Activated CD4-positive, alpha-beta T cell treated with anti-CD3 and anti-CD28 coated beads for 36 hours (primary cell): ENCODE measurements at regions not wholly inside any gene's neighbourhood (a gene's known extent, or its start where the extent isn't known, plus 50 kb on each side); places are given as distances from the start of the nearest gene placed in this dataset.

Experiments used
- ATAC-seq: fragments of 200-7000 bp; cut with Tn5 transposase; one replicate; pipeline ENCODE4 v1.10.0; 2021; ENCODE audit warnings: mild to moderate bottlenecking, moderate library complexity
- CTCF ChIA-PET: fragments of 350-600 bp; sonication (Branson Sonifier 250); formaldehyde crosslinking; loops from one replicate; lab custom pipeline; 2021; ENCODE audit warnings: antibody characterized with exemption; lab: Charles Lee
- POLR2A ChIA-PET: fragments of 350-600 bp; sonication (Branson Sonifier 250); formaldehyde crosslinking; loops from one replicate; lab custom pipeline; 2021; ENCODE audit warnings: antibody characterized with exemption, inconsistent platforms; lab: Charles Lee
- DNase-seq: peaks from one replicate; pipeline ENCODE4 v3.0.0-alpha.2; 2020
- H3K27ac Mint-ChIP-seq: one replicate; pipeline ENCODE4 v1.8.0; 2021; ENCODE audit warnings: mixed read lengths
- H3K27me3 Mint-ChIP-seq: one replicate; pipeline ENCODE4 v1.8.0; 2021; ENCODE audit warnings: mixed read lengths
- H3K36me3 Mint-ChIP-seq: one replicate; pipeline ENCODE4 v1.8.0; 2021; ENCODE audit warnings: low read depth, mixed read lengths
- H3K4me1 Mint-ChIP-seq: one replicate; pipeline ENCODE4 v1.8.0; 2021; ENCODE audit warnings: mixed read lengths
- H3K4me3 Mint-ChIP-seq: one replicate; pipeline ENCODE4 v1.8.0; 2021; ENCODE audit warnings: mild to moderate bottlenecking, moderate library complexity, mixed read lengths
- H3K9me3 Mint-ChIP-seq: one replicate; pipeline ENCODE4 v1.8.0; 2021; ENCODE audit warnings: low read depth, mixed read lengths
- intact Hi-C, 2 experiments: fragments of 100-400 bp; cut with DNase I in 1 of 2; cut with micrococcal nuclease in 1 of 2; formaldehyde crosslinking; loops; one replicate each; pipeline versions ENCODE4 v1.14.2 to v1.15.1; 2022 to 2024; cut with DNase I, micrococcal nuclease

DNA sequence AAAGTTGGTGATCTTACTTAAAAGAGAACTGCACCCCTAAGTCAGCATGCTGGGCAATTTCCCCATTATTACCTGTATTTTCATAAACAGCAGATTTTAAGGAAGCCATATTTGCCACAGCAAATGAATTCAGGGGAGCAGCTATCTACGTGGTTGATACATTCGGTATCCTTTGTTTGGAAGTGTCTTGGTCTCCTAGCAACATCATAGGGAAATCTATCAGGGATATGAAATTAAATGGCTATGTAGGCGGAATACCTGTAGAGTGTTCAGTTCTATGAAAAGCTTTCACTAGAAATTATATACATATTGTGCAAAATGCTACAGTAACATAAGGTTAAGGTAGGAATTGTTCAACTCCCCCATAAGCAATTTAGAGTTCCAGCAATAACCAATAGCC is 157.2 kb upstream of the EMCN start:
- Mint-ChIP-seq H3K27me3 (no peaks in the 10 kb centered on the region), H3K9me3 (no peaks in the 10 kb centered on the region), H3K36me3 (no peaks in the 10 kb centered on the region), H3K4me1 (no peaks in the 10 kb centered on the region), H3K27ac (no peak overlapping the region), H3K4me3 (no peak overlapping the region)
- intact Hi-C loops = no loop called here
- no peak for DNase-seq
- no peak for ATAC-seq
- CTCF ChIA-PET = no interaction called here
- POLR2A ChIA-PET = interaction anchor here (0.6 kb wide), 1 partner anchor 36 kb away, joined by 5 read pairs; no protein-coding TSS in a partner anchor

DNA sequence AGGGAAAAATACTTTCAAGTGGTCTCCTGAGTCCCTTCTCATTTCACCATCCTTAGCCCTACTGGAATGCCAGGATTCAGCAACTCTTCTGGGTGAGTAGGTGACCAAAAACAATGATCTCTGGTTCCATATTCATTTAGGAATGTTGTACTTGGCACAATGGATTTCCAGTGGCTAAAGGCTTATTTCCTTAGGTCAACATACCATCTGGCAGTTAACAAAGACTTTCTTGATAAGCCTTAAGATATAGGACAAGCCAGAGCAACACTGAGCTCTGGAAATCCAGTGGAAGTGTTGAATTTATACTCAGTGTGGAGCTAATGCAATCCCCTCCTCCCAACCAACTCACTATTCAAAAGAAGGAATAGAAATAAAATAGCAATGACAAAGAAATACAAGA is 139.4 kb upstream of the EMCN start:
- H3K4me1 Mint-ChIP-seq = no peaks in the 10 kb centered on the region
- no peaks in the 10 kb centered on the region for H3K9me3 Mint-ChIP-seq
- intact Hi-C loops = no loop called here
- no peak for ATAC-seq
- no peak overlapping the region for H3K4me3 Mint-ChIP-seq
- H3K27me3 Mint-ChIP-seq = peaks cover 2% of the 10 kb centered on the region
- H3K27ac Mint-ChIP-seq = no peak overlapping the region
- H3K36me3 Mint-ChIP-seq = no peaks in the 10 kb centered on the region
- ChIA-PET POLR2A (no interaction called here), CTCF (no interaction called here)
- no peak for DNase-seq

DNA sequence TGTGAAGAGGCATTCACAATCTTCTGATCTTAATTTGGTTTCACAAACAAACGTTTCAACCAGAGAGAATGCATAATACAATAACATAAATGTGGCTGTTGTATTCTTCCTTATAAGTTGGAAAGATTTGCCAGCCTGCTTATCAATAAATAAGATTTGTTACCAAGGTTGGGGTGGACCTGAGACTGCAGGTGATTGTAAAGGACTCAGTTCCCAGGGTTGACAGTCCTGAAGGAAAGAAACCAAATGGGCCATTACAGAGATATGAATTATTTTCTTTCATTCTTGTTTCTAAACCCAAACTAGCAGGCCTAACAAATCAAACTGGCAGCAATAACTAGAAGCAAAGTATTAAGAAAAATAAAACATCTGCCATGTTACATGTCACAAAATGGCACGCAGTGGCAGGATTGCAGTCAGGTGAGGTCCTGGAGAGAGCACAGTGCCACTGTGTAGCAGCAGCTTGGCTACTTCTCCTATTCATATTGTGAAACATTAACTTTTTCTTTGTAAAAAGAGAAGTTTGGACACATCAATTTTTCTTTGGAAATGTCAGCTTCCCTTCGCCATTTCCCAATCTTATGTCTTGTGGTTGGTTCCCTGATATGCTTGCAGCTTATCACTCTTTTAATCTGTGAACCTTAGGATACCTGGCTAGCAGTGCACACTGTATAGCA is 133.8 kb upstream of the EMCN start:
- no peak for DNase-seq
- POLR2A ChIA-PET = no interaction called here
- intact Hi-C loops = no loop called here
- Mint-ChIP-seq H3K4me3 (no peak overlapping the region), H3K4me1 (no peaks in the 10 kb centered on the region), H3K36me3 (no peaks in the 10 kb centered on the region), H3K27ac (no peak overlapping the region), H3K9me3 (no peaks in the 10 kb centered on the region), H3K27me3 (peaks cover 4% of the 10 kb centered on the region)
- no peak for ATAC-seq
- CTCF ChIA-PET = no interaction called here

DNA sequence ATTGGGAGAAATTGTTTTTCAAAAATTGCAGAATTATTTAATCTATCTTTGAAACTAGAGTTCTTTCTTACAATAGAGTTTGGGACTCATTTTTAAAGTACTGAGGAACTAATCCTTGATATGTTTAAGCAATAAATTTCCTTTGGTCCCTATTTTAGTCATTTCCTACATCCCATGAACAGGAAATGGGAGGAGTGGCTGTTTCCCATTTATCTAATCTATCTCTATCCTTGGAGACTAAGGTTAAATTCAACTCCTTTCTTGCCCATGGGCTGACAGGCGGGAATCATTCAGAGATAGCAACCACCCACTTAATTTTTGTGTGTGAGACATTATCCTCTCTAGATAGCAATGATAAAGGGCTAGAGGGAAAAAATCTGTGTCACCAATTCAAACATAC is 131.6 kb upstream of the EMCN start:
- Mint-ChIP-seq H3K27ac (no peak overlapping the region), H3K27me3 (peaks cover 4% of the 10 kb centered on the region), H3K4me3 (no peak overlapping the region), H3K36me3 (no peaks in the 10 kb centered on the region), H3K4me1 (no peaks in the 10 kb centered on the region), H3K9me3 (no peaks in the 10 kb centered on the region)
- CTCF ChIA-PET = no interaction called here
- DNase-seq (no peak), ATAC-seq (no peak)
- intact Hi-C loops = no loop called here
- POLR2A ChIA-PET = no interaction called here

DNA sequence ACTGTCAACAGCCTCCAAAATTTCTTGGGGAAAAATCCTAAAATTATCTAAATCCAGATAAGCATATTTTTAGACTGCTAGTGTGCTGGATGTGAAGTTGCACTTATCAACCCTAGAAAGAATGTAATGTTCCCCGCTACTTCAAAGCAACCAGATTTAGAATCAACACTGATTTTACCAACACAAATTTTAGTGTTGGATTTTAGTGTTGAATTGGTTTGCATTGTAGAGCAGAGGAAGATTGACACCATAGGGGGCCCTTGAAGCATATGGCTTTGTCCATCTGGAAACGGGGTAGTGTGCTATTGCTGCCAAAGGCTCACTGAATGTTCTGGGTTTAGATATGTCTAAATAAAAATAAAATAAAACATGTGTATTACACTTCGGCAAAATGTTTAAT is 126.3 kb upstream of the EMCN start:
- no peaks in the 10 kb centered on the region for H3K4me1 Mint-ChIP-seq
- H3K9me3 Mint-ChIP-seq = no peaks in the 10 kb centered on the region
- H3K27ac Mint-ChIP-seq = no peak overlapping the region
- no peaks in the 10 kb centered on the region for H3K36me3 Mint-ChIP-seq
- CTCF ChIA-PET = no interaction called here
- no peaks in the 10 kb centered on the region for H3K27me3 Mint-ChIP-seq
- H3K4me3 Mint-ChIP-seq = no peak overlapping the region
- intact Hi-C loops = no loop called here
- no peak for ATAC-seq
- POLR2A ChIA-PET = no interaction called here
- DNase-seq = no peak

DNA sequence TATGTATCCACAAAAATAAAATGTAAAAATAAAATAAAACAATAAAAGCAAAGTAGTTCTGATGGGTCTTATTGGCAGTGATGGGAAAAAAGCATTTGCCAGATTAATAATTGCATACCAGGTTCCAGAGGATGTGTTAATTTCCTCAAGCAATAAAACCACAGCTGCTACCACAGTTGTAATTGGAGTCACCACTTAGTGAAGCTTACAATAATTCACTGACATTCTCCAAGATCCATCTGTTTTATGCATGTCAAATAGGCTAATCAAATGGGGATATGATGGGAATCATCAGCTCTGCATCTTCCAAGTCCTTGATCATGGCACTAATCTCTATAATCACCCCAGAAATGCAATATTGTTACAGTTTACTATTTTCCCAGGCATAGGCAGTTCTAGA is 123.5 kb upstream of the EMCN start:
- DNase-seq (no peak), ATAC-seq (no peak)
- no peak overlapping the region for H3K27ac Mint-ChIP-seq
- peaks cover 2% of the 10 kb centered on the region for H3K9me3 Mint-ChIP-seq
- no peaks in the 10 kb centered on the region for H3K27me3 Mint-ChIP-seq
- H3K4me3 Mint-ChIP-seq = no peak overlapping the region
- intact Hi-C loops = no loop called here
- no peaks in the 10 kb centered on the region for H3K36me3 Mint-ChIP-seq
- ChIA-PET POLR2A (no interaction called here), CTCF (no interaction called here)
- no peaks in the 10 kb centered on the region for H3K4me1 Mint-ChIP-seq

DNA sequence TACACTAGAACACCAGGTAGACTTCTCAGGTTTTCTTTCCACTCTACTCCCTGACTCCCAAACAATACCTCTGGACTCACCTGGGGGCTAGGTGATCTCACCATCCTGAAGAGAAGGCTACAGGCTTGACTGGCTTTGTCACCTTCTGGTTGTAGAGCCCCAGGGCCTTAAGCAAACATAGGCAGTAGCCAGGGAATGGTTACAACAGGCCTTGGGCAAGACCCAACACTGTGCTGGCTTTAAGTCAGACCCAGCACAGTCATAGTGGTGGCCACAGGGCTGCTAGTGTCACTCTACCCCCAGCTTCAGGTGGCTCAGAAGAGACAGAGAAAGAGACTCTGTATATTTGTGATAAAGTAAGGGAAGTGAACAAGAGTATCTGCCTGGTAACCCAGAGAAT is 118.1 kb upstream of the EMCN start:
- H3K27me3 Mint-ChIP-seq = no peaks in the 10 kb centered on the region
- intact Hi-C loops = no loop called here
- no peak overlapping the region for H3K4me3 Mint-ChIP-seq
- peaks cover 2% of the 10 kb centered on the region for H3K9me3 Mint-ChIP-seq
- H3K36me3 Mint-ChIP-seq = no peaks in the 10 kb centered on the region
- POLR2A ChIA-PET = no interaction called here
- no peak overlapping the region for H3K27ac Mint-ChIP-seq
- no peaks in the 10 kb centered on the region for H3K4me1 Mint-ChIP-seq
- ATAC-seq (no peak), DNase-seq (no peak)
- CTCF ChIA-PET = no interaction called here

DNA sequence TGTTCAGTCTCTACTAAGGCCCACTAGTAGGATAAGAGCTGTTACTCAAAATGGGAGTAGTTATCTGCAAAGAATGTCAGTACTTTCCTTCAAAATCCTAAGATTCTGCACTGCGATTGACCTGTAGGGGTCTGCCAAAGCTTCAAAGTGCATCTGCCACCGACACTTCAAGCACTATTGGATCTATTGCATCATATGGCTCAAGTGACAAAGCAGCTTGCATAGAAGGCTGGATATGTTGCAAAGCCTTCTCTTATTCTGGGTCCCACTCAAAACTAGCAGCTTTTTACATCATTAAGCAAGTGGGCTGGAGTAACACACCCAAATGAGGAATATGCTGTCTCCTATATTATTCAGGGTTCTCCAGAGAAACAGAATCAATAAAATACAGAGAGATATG is 115.4 kb upstream of the EMCN start:
- Mint-ChIP-seq H3K4me3 (no peak overlapping the region), H3K27ac (no peak overlapping the region), H3K27me3 (no peaks in the 10 kb centered on the region), H3K4me1 (no peaks in the 10 kb centered on the region), H3K36me3 (no peaks in the 10 kb centered on the region), H3K9me3 (peaks cover 2% of the 10 kb centered on the region)
- DNase-seq = no peak
- CTCF ChIA-PET = interaction anchor here (0.6 kb wide), 1 partner anchor 235 kb away, joined by 3 read pairs; no protein-coding TSS in a partner anchor
- intact Hi-C loops = no loop called here
- POLR2A ChIA-PET = no interaction called here
- no peak for ATAC-seq

DNA sequence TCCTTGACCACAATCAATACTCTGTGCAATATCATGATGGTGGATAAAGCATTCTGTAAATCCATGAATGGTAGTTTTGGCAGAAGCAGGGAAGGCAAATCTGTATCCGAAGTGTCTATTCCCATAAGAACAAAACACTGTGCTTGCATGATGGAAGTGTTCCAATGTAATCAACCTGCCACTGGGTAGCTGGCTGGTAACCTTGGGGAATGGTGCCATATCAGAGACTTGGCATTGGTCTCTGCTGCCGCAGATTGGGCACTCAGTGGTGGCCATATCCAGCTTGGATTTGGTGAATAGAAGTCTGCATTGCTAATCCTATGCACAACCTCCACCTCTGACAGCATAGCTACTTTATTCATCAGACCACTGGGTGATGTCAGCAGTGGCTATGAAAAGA is 114.3 kb upstream of the EMCN start:
- POLR2A ChIA-PET = no interaction called here
- Mint-ChIP-seq H3K9me3 (no peaks in the 10 kb centered on the region), H3K4me1 (no peaks in the 10 kb centered on the region)

DNA sequence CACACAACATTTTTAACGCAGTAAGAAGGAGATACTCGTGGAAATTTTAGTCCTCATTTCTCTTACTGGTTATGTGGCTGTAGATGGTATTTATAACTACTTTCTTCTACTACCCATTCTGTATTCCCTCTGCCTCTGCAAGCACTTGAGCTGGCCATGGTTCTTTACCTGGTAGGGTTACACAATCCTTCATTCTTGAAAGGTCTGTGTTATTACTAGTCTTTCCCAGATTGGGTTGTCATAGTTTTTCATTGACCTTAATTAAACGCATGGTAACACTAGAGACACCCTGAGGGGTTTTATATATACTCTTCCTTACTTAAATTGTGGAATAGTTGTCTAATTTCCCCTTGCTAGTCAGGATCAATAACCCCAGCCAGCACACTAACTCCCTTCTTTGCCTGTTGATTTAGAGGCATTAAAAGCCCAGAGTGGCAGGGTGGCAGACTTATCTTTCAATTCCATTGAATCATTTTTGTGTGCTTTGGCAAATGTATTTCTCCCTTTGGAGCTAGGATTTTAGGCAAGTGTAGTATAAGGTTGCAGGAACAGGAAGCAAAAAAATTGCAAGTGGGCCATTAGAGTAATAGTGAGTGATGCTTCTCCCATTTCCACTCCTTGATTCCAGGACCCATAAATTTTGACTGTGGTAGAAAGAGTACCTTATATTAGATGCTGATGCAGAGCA is 113.6 kb upstream of the EMCN start:
- intact Hi-C loops = no loop called here
- H3K9me3 Mint-ChIP-seq = no peaks in the 10 kb centered on the region
- ChIA-PET POLR2A (no interaction called here), CTCF (interaction anchor here (0.7 kb wide), 1 partner anchor 8 kb away, joined by 3 read pairs; no protein-coding TSS in a partner anchor)
- no peaks in the 10 kb centered on the region for H3K4me1 Mint-ChIP-seq
- no peaks in the 10 kb centered on the region for H3K27me3 Mint-ChIP-seq
- no peak overlapping the region for H3K4me3 Mint-ChIP-seq
- H3K27ac Mint-ChIP-seq = no peak overlapping the region
- ATAC-seq = no peak
- DNase-seq = no peak
- no peaks in the 10 kb centered on the region for H3K36me3 Mint-ChIP-seq

More for the DNA sequence above, 114.3 kb upstream of the EMCN start:
- Mint-ChIP-seq H3K36me3 (no peaks in the 10 kb centered on the region), H3K4me3 (no peak overlapping the region), H3K27ac (no peak overlapping the region), H3K27me3 (no peaks in the 10 kb centered on the region)
- CTCF ChIA-PET = interaction anchor here (0.7 kb wide), 1 partner anchor 9 kb away, joined by 3 read pairs; no protein-coding TSS in a partner anchor
- ATAC-seq = no peak
- intact Hi-C loops = no loop called here
- DNase-seq = no peak

DNA sequence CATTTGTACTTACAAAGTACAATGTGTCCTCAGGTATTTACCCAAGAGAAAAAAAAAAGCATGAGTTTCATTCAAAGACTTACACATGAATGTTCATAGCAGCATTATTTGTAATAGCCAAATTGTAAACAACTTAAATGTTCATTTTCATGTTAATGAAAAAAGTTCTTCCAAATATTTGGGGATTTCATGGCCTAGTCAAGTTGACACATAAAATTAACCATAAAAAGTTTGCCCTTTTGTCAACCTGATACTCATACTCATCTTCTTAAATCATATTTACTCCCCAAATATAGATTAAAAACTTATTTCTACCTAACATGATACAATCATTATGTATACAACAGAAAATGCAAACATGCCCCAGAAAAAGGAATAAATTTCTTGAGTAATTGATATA is 112.5 kb upstream of the EMCN start:
- intact Hi-C loops = no loop called here
- Mint-ChIP-seq H3K27ac (no peak overlapping the region), H3K4me1 (no peaks in the 10 kb centered on the region), H3K9me3 (peaks cover 3% of the 10 kb centered on the region), H3K27me3 (no peaks in the 10 kb centered on the region), H3K4me3 (no peak overlapping the region), H3K36me3 (no peaks in the 10 kb centered on the region)
- ChIA-PET CTCF (no interaction called here), POLR2A (no interaction called here)
- ATAC-seq (no peak), DNase-seq (no peak)

DNA sequence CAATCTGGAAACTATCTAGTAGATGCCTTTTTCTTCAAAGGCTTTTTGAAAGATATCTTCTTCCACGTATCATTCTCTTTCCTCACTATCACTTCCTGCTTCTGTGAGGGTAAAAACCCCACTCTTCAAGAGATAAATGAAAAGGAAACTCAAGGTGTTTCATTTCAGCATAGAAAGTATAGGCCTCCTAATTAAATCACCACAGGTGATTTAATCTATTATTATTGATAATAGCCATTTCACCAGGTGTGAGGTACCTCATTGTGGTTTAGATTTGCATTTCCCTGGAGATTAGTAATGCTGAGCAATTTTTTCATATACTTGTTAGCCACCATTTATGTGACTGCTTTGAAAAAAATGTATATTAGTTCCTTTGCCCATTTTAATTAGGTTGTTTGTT is 92.0 kb upstream of the EMCN start:
- Mint-ChIP-seq H3K27ac (no peak overlapping the region), H3K27me3 (no peaks in the 10 kb centered on the region), H3K36me3 (no peaks in the 10 kb centered on the region), H3K9me3 (no peaks in the 10 kb centered on the region), H3K4me1 (peaks cover 11% of the 10 kb centered on the region), H3K4me3 (no peak overlapping the region)
- ChIA-PET CTCF (no interaction called here), POLR2A (no interaction called here)
- intact Hi-C loops = no loop called here
- ATAC-seq (no peak), DNase-seq (no peak)
